ENCODE measurements at regions not wholly inside any gene's neighbourhood (a gene's known extent, or its start where the extent isn't known, plus 50 kb on each side); places are given as distances from the start of the nearest gene placed in this dataset.

- no peak overlapping the region for H3K4me3 Mint-ChIP-seq (ENCODE audit: unreplicated experiment)
- H3K9me3 Mint-ChIP-seq (ENCODE audit: low read depth): no peaks in the 10 kb centered on the region
- TF ChIP-seq, protein P1, sequence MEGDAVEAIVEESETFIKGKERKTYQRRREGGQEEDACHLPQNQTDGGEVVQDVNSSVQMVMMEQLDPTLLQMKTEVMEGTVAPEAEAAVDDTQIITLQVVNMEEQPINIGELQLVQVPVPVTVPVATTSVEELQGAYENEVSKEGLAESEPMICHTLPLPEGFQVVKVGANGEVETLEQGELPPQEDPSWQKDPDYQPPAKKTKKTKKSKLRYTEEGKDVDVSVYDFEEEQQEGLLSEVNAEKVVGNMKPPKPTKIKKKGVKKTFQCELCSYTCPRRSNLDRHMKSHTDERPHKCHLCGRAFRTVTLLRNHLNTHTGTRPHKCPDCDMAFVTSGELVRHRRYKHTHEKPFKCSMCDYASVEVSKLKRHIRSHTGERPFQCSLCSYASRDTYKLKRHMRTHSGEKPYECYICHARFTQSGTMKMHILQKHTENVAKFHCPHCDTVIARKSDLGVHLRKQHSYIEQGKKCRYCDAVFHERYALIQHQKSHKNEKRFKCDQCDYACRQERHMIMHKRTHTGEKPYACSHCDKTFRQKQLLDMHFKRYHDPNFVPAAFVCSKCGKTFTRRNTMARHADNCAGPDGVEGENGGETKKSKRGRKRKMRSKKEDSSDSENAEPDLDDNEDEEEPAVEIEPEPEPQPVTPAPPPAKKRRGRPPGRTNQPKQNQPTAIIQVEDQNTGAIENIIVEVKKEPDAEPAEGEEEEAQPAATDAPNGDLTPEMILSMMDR (IDR thresholded peaks at IDR 0.05): no peak
- no peak for DNase-seq (ENCODE audit: low spot score)
- H3K27me3 Mint-ChIP-seq (ENCODE audit: low read depth): no peaks in the 10 kb centered on the region
- peaks cover 8% of the 10 kb centered on the region for H3K4me1 Mint-ChIP-seq (ENCODE audit: low read depth)
- no peak overlapping the region for H3K27ac Mint-ChIP-seq (ENCODE audit: unreplicated experiment)
- H3K36me3 Mint-ChIP-seq (ENCODE audit: low read depth): no peaks in the 10 kb centered on the region
Measured at GRCh38 chr2:122261911-122262310, 506.5 kb downstream of the TSN start.

DNA sequence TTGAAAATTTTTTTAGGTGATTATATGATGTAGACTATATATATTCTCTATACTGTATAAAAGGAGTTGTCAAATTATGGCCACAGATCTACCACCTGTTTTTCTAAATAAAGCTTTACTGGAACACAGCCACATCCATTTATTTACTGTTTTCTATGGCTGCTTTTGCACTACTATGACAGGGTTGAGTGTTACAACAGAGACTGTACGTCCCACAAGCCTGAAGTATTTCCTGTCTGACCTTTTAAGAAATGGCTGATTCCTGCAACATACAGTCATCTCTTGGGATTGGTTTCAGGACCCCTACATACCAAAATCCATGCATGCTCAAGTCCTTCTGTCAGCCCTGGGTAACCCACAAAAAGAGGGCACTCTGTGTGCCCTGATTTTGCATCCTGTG, 508.3 kb downstream of the TSN start:
- H3K4me3 Mint-ChIP-seq (ENCODE audit: unreplicated experiment): no peak overlapping the region
- H3K36me3 Mint-ChIP-seq (ENCODE audit: low read depth): no peaks in the 10 kb centered on the region
- no peaks in the 10 kb centered on the region for H3K27me3 Mint-ChIP-seq (ENCODE audit: low read depth)
- no peak for DNase-seq (ENCODE audit: low spot score)
- TF ChIP-seq, protein P1 (IDR thresholded peaks at IDR 0.05): no peak
- no peaks in the 10 kb centered on the region for H3K9me3 Mint-ChIP-seq (ENCODE audit: low read depth)
- no peak overlapping the region for H3K27ac Mint-ChIP-seq (ENCODE audit: unreplicated experiment)
- H3K4me1 Mint-ChIP-seq (ENCODE audit: low read depth): peaks cover 11% of the 10 kb centered on the region

- H3K9me3 Mint-ChIP-seq (ENCODE audit: low read depth): no peaks in the 10 kb centered on the region
- TF ChIP-seq, protein P1 (IDR thresholded peaks at IDR 0.05): no peak
- H3K27me3 Mint-ChIP-seq (ENCODE audit: low read depth): peaks cover 5% of the 10 kb centered on the region
- H3K4me1 Mint-ChIP-seq (ENCODE audit: low read depth): peaks cover 8% of the 10 kb centered on the region
- no peak overlapping the region for H3K4me3 Mint-ChIP-seq (ENCODE audit: unreplicated experiment)
- DNase-seq (ENCODE audit: low spot score): no peak
- H3K36me3 Mint-ChIP-seq (ENCODE audit: low read depth): no peaks in the 10 kb centered on the region
- H3K27ac Mint-ChIP-seq (ENCODE audit: unreplicated experiment): no peak overlapping the region
Measured at GRCh38 chr2:122266636-122267035, 511.2 kb downstream of the TSN start.

DNA sequence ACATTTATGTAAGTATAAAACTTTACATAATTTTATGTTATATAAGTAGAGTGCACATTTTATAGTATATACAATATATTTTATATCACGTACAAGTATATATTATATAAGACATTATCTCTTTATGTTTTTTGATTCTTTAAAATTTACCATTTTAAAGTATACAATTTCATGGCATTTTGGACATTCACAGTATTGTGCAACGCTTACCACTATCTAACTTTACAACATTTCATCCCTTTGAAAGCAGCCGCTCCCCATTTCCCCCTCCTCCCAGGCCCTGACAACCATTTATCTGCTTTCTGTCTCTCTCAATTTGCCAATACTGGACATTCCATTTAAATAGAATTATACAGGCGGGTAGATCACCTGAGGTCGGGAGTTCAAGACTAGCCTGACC, 512.5 kb downstream of the TSN start:
- no peak for DNase-seq (ENCODE audit: low spot score)
- no peaks in the 10 kb centered on the region for H3K9me3 Mint-ChIP-seq (ENCODE audit: low read depth)
- no peaks in the 10 kb centered on the region for H3K36me3 Mint-ChIP-seq (ENCODE audit: low read depth)
- TF ChIP-seq, protein P1 (IDR thresholded peaks at IDR 0.05): no peak
- no peak overlapping the region for H3K27ac Mint-ChIP-seq (ENCODE audit: unreplicated experiment)
- peaks cover 8% of the 10 kb centered on the region for H3K4me1 Mint-ChIP-seq (ENCODE audit: low read depth)
- H3K4me3 Mint-ChIP-seq (ENCODE audit: unreplicated experiment): no peak overlapping the region
- H3K27me3 Mint-ChIP-seq (ENCODE audit: low read depth): peaks cover 5% of the 10 kb centered on the region

- Mint-ChIP-seq H3K4me1 (ENCODE audit: low read depth) (no peaks in the 10 kb centered on the region), H3K27ac (ENCODE audit: unreplicated experiment) (no peak overlapping the region), H3K4me3 (ENCODE audit: unreplicated experiment) (no peak overlapping the region), H3K27me3 (ENCODE audit: low read depth) (peaks cover 5% of the 10 kb centered on the region), H3K9me3 (ENCODE audit: low read depth) (no peaks in the 10 kb centered on the region), H3K36me3 (ENCODE audit: low read depth) (no peaks in the 10 kb centered on the region)
- no peak for DNase-seq (ENCODE audit: low spot score)
- TF ChIP-seq, protein P1 (IDR thresholded peaks at IDR 0.05): no peak
Measured at GRCh38 chr2:122273785-122274419, 518.5 kb downstream of the TSN start.

Data from chondrocyte (in vitro differentiated cells).